Mucosa of descending colon (tissue), 3 donors: ENCODE measurements at regions not wholly inside any gene's neighbourhood (a gene's known extent, or its start where the extent isn't known, plus 50 kb on each side); places are given as distances from the start of the nearest gene placed in this dataset.

Experiments
- ATAC-seq: fragments of 200-7000 bp; cut with Tn5 transposase; one replicate; pipeline ENCODE4 v1.9.1; 2020; ENCODE audit warnings: mild to moderate bottlenecking, moderate library complexity
- DNase-seq, 3 donors: peaks; one replicate each; pipeline ENCODE4 v3.0.0-alpha.2; 2020
- H3K36me3 ChIP-seq: fragments of 200-600 bp; one replicate; pipeline ENCODE4 v1.8.0; 2021; ENCODE audit warnings: low read depth, mild to moderate bottlenecking
- H3K4me1 ChIP-seq: fragments of 200-600 bp; one replicate; pipeline ENCODE4 v1.8.0; 2021; ENCODE audit warnings: low read depth, mild to moderate bottlenecking
- H3K4me3 ChIP-seq: fragments of 200-600 bp; one replicate; pipeline ENCODE4 v1.8.0; 2021; ENCODE audit warnings: mild to moderate bottlenecking
- H3K9me3 ChIP-seq: fragments of 200-600 bp; one replicate; pipeline ENCODE4 v1.8.0; 2021; ENCODE audit warnings: mild to moderate bottlenecking
- CTCF ChIP-seq: fragments of 200-600 bp; IDR thresholded peaks from one replicate; pipeline ENCODE4 v1.8.0; 2022; ENCODE audit warnings: antibody characterized with exemption, mild to moderate bottlenecking
- intact Hi-C, 2 donors: fragments of 100-400 bp; cut with DNase I in 1 of 2; cut with micrococcal nuclease in 1 of 2; formaldehyde crosslinking; loops; one replicate each; pipeline versions ENCODE4 v1.11.0 to v1.11.1; 2022; cut with DNase I, micrococcal nuclease
- donor health status: DM: no; HTN: no; CAD: no; lungs with moderate emphysema.
- donor health status: DM: no; HTN: no; CAD: no.
- donor health status: DM: no; HTN: yes; CAD: no.

- no peak for TF ChIP-seq CTCF
- H3K36me3 ChIP-seq = no peaks in the 10 kb centered on the region
- H3K9me3 ChIP-seq = no peaks in the 10 kb centered on the region
- H3K4me3 ChIP-seq = no peak overlapping the region
- peaks cover 4% of the 10 kb centered on the region for H3K4me1 ChIP-seq
- intact Hi-C loops = loop anchor here in 1 of 2 donors (10.0 kb wide), 2 partner anchors 295 to 1045 kb away; no protein-coding TSS in a partner anchor
- DNase-seq (no peak), ATAC-seq (no peak)
Observed at GRCh38 chr14:54339771-54340170, 57.0 kb upstream of the CDKN3 start.

GRCh38 chr14:54342806-54343205, 54.0 kb upstream of the CDKN3 start:
- ATAC-seq = no peak
- TF ChIP-seq CTCF = no peak
- peaks cover 4% of the 10 kb centered on the region for H3K4me1 ChIP-seq
- no peak overlapping the region for H3K4me3 ChIP-seq
- intact Hi-C loops = loop anchor here in 1 of 2 donors (10.0 kb wide), 1 partner anchor 1048 kb away; no protein-coding TSS in a partner anchor
- DNase-seq = no peak
- H3K9me3 ChIP-seq = no peaks in the 10 kb centered on the region
- no peaks in the 10 kb centered on the region for H3K36me3 ChIP-seq

GRCh38 chr14:54343272-54344121, 53.3 kb upstream of the CDKN3 start:
- intact Hi-C loops = loop anchor here in 1 of 2 donors (10.0 kb wide), 1 partner anchor 1049 kb away; no protein-coding TSS in a partner anchor
- peak; percentile 66 for ATAC-seq

GRCh38 chr14:54344445-54344844, 52.4 kb upstream of the CDKN3 start:
- intact Hi-C loops = loop anchor here in 1 of 2 donors (10.0 kb wide), 1 partner anchor 1050 kb away; no protein-coding TSS in a partner anchor
- no peak for DNase-seq
- no peaks in the 10 kb centered on the region for H3K36me3 ChIP-seq
- H3K4me3 ChIP-seq = no peak overlapping the region
- TF ChIP-seq CTCF = no peak
- peaks cover 8% of the 10 kb centered on the region for H3K4me1 ChIP-seq
- ATAC-seq = no peak
- no peaks in the 10 kb centered on the region for H3K9me3 ChIP-seq

More at GRCh38 chr14:54343272-54344121, 53.3 kb upstream of the CDKN3 start:
- TF ChIP-seq CTCF = no peak
- H3K4me1 ChIP-seq = peaks cover 8% of the 10 kb centered on the region
- no peak for DNase-seq
- no peaks in the 10 kb centered on the region for H3K9me3 ChIP-seq
- no peaks in the 10 kb centered on the region for H3K36me3 ChIP-seq
- H3K4me3 ChIP-seq = no peak overlapping the region

- no peak overlapping the region for H3K4me3 ChIP-seq
- intact Hi-C loops = loop anchor here in 1 of 2 donors (10.0 kb wide), 1 partner anchor 1051 kb away; no protein-coding TSS in a partner anchor
- no peak for TF ChIP-seq CTCF
- no peaks in the 10 kb centered on the region for H3K9me3 ChIP-seq
- peaks cover 8% of the 10 kb centered on the region for H3K4me1 ChIP-seq
- ATAC-seq (no peak), DNase-seq (no peak)
- H3K36me3 ChIP-seq = no peaks in the 10 kb centered on the region
Observed at GRCh38 chr14:54346257-54346656, 50.5 kb upstream of the CDKN3 start.
